Activated CD8-positive, alpha-beta memory T cell treated with anti-CD3 and anti-CD28 coated beads for 36 hours (primary cell): ENCODE measurements at regions not wholly inside any gene's neighbourhood (a gene's known extent, or its start where the extent isn't known, plus 50 kb on each side); places are given as distances from the start of the nearest gene placed in this dataset.

Experiments
- CTCF ChIA-PET: fragments of 350-600 bp; sonication (Branson Sonifier 250); formaldehyde crosslinking; loops from one replicate; lab custom pipeline; 2021; ENCODE audit warnings: antibody characterized with exemption; lab: Charles Lee
- POLR2A ChIA-PET: fragments of 350-600 bp; sonication (Branson Sonifier 250); formaldehyde crosslinking; loops from one replicate; lab custom pipeline; 2021; ENCODE audit warnings: antibody characterized with exemption; lab: Charles Lee

GRCh38 chr14:29028973-29029582 is 262.5 kb downstream of the FOXG1 start:
- CTCF ChIA-PET: no interaction called here
- POLR2A ChIA-PET: no interaction called here

- ChIA-PET POLR2A (no interaction called here), CTCF (no interaction called here)
These were observed 263.5 kb downstream of the FOXG1 start for GRCh38 chr14:29030121-29030520.

DNA sequence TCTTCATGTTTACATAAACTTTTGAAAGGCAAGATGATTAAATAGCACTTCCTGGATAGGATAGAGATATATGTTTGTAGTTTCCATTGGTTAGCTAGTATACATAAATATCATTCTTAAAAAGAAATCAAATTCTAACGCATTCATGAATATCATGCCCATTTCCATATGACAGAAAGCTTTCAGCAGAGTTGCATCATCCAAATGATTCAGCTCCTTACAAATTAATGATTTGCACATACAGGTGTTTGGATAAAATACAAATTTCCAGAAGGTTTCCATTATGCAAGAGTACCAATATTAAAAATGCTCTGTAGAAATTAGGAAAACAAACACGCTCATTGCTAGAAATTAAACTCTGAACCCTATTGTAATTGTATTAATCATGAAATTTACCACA is 264.4 kb downstream of the FOXG1 start:
- POLR2A ChIA-PET: no interaction called here
- CTCF ChIA-PET: no interaction called here

- POLR2A ChIA-PET: no interaction called here
- CTCF ChIA-PET: no interaction called here
These were observed 268.5 kb downstream of the FOXG1 start for GRCh38 chr14:29035134-29035533.

GRCh38 chr14:29037411-29037810 is 270.8 kb downstream of the FOXG1 start:
- ChIA-PET CTCF (no interaction called here), POLR2A (interaction anchor here (0.6 kb wide), 1 partner anchor 1145 kb away, joined by 3 read pairs; no protein-coding TSS in a partner anchor)

DNA sequence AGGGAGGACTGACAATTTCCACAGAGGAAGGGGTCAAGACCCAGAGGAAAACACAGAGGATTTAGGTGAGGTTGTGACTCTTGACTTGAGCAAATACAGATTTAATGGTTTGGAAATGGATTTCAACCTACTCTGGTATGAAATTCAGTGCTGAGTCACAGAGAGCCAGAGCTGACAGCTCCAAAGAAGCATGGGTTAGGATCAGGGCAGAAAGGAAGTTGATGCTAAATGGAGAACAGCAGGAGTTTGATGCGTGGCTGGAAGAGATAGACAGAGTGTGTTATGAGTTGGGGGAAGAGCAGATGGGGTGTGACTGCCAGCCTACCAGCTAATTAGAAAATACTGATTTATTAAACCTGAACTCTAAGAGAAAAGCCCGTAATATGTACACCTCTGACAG is 272.6 kb downstream of the FOXG1 start:
- CTCF ChIA-PET: no interaction called here
- POLR2A ChIA-PET: no interaction called here

DNA sequence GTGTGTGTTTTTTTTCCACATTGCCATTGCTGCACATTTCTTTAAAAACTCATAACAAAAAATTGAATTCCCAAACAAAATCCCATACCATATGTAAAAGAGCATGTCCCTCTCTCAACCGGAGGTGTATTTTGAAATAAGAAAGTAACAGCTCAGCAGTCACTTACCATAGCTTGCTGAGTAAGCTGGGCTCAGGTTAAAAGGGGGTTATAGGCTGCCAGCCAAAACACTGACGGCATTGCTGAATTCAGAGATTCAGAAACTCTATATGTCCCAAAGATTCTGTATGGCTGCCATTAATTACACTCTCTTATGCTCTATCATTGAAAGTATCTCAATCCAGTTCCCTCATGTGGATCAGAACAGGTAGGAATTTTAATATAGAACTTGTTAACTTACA is 276.0 kb downstream of the FOXG1 start:
- POLR2A ChIA-PET: no interaction called here
- CTCF ChIA-PET: no interaction called here

GRCh38 chr14:29043737-29044136 is 277.1 kb downstream of the FOXG1 start:
- CTCF ChIA-PET: no interaction called here
- POLR2A ChIA-PET: no interaction called here

GRCh38 chr14:29045237-29045636 is 278.6 kb downstream of the FOXG1 start:
- CTCF ChIA-PET: no interaction called here

GRCh38 chr14:29054119-29054518 is 287.5 kb downstream of the FOXG1 start:
- POLR2A ChIA-PET: no interaction called here
- CTCF ChIA-PET: no interaction called here

More at GRCh38 chr14:29045237-29045636, 278.6 kb downstream of the FOXG1 start:
- POLR2A ChIA-PET: no interaction called here

DNA sequence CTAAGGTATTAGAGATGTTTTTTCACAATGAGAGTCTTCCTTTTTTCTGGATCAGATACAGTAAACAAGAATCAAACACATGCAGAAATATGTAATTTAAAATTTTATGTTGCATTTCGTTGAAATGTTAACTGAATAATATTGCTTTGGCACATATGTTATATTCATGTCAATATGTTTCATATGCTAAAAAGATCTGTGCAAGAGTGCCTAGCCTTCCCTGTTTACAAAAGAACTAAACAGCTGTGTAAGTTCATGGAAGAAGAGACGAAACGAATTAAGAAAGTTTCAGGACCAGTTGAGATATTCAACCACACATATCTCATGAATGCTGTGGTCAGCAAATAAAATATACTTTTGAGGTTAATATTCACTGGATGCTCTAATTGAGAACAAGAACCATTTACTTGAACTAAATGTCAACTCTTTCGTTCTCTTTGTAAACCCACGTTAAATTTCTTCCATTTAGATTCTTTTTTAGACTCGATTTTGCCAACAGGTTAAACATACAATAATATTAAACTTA is 289.5 kb downstream of the FOXG1 start:
- ChIA-PET CTCF (no interaction called here), POLR2A (no interaction called here)

- POLR2A ChIA-PET: no interaction called here
- CTCF ChIA-PET: no interaction called here
These were observed 295.1 kb downstream of the FOXG1 start for GRCh38 chr14:29061702-29062101.

GRCh38 chr14:29062466-29062865 is 295.9 kb downstream of the FOXG1 start:
- POLR2A ChIA-PET: no interaction called here

GRCh38 chr14:29062976-29063375 is 296.4 kb downstream of the FOXG1 start:
- POLR2A ChIA-PET: no interaction called here

More at GRCh38 chr14:29062466-29062865, 295.9 kb downstream of the FOXG1 start:
- CTCF ChIA-PET: no interaction called here

DNA sequence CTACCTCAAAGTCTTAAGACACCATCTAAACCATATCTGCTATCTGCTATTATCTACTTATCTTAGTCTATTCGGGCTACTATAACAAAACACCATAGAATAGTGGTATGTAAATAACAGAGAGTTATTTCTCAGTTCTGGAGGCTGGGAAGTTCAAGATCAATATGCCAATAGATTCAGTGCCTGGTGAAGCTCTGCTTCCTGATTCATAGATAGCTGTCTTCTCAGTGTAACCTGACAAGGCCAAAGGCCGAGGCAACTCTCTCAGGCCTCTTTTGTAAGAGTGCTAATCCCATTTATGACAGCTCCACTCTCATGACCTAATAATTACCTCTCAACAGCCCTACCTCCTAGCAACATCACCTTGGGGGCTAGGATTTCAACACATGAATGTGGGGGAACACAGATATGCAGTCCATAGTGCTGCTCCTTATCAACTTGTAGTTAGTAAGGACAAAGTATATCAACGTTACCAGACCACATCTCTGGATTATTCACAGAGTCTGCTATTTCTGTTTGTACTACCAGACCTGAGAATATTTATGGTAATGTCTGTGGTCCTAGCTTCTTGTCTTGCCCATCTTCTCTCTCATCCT is 297.8 kb downstream of the FOXG1 start:
- POLR2A ChIA-PET: no interaction called here
- CTCF ChIA-PET: no interaction called here

More at GRCh38 chr14:29062976-29063375, 296.4 kb downstream of the FOXG1 start:
- CTCF ChIA-PET: no interaction called here

- ChIA-PET POLR2A (no interaction called here), CTCF (no interaction called here)
These were observed 302.6 kb downstream of the FOXG1 start for GRCh38 chr14:29069228-29069627.

- CTCF ChIA-PET: no interaction called here
- POLR2A ChIA-PET: no interaction called here
These were observed 309.2 kb downstream of the FOXG1 start for GRCh38 chr14:29075761-29076160.

DNA sequence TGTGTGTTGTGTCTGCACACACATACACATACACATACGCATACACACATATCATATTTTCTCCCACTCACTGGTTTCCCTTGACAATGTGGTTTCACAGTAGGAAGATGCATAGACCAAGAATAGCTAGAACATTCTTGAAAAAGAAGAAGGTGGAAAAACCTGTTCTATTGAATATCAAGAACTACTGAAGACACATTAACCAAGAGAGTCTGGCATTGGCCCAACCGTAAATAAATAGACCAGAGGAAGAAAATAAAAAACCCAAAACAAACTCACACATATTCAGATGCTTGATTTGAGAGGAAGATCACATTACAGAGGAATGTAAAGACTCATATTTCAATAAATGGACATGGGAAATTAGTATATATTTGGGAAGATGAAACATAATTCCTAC is 311.3 kb downstream of the FOXG1 start:
- ChIA-PET CTCF (no interaction called here), POLR2A (no interaction called here)

- ChIA-PET POLR2A (no interaction called here), CTCF (no interaction called here)
These were observed 312.4 kb downstream of the FOXG1 start for GRCh38 chr14:29078810-29079522.

- POLR2A ChIA-PET: no interaction called here
- CTCF ChIA-PET: no interaction called here
These were observed 319.0 kb downstream of the FOXG1 start for GRCh38 chr14:29085546-29085945.

GRCh38 chr14:29089849-29090248 is 323.3 kb downstream of the FOXG1 start:
- POLR2A ChIA-PET: no interaction called here
- CTCF ChIA-PET: no interaction called here
